NCI-H1417 (cell line): ENCODE measurements at regions not wholly inside any gene's neighbourhood (a gene's known extent, or its start where the extent isn't known, plus 50 kb on each side); places are given as distances from the start of the nearest gene placed in this dataset.

Experiments
- DNase-seq, 3 experiments: peaks; one replicate each; lab custom pipeline; 2025; lab: John Stamatoyannopoulos, UW

GRCh38 chr6:82645536-82646230 is 282.1 kb downstream of the TPBG start:
- peak in 1 of 3 experiments; percentile 60 for DNase-seq

DNA sequence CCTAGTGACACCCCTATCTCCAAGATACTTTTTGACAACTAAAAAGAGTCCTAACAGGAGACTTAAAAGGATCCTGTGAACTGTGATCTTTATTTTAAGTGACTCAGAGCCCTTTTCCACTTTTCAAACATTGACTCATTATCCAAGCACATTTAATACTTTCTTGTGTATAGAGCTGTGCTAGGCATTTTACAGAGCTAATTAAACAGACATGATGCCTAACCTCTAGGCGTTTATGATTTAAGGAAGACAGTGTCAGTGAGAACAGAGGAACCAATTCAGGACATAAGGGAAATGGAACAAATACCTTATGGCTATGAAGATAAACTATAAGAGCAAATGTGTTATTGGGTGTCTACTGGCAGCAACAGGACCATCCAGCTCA is 282.6 kb downstream of the TPBG start:
- DNase-seq: no peak

DNA sequence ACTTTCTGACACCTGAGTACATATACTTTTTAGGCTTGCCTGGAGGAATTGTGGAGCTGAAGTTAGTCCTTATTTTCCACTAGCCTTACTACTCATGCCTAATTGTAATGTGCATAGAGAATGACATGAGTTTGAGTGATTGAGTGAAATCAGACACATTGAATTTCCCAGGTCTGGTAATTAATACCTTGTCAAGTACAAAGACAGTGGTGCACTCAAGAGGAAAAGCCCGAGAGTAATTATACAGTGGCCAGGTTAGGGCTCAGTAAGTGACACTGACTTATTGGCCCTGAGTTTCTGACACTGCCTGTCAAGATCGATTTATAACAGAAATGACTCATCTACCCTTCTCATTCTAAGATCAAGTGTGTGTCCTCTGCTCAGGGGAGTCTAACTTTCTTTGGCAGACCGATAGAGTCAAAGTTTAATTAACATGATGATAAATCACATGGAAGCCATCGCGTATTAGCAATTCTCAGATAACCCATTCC is 288.3 kb downstream of the TPBG start:
- peak in 2 of 3 experiments; percentile 68 to 93 for DNase-seq

DNA sequence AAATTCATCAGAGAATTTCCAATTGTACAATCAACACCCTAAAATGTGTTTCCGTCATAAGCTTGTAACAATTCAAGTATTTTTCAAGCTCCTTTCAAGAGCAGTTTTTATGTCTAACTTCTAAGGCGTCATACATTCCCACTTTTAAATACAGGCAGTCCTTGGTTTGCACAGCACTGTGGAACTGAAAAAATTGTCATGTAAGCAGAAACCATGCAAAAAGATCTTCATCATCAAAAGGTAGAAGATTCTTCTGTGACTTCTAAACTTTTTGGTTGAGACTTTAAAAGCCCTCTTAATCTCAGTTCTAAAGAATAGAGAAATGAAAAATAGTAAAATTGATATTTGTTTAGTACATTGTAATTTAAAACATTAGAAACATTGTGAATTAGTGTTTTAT is 315.6 kb downstream of the TPBG start:
- DNase-seq: no peak

- no peak for DNase-seq
Measured at GRCh38 chr6:82680192-82680591, 316.6 kb downstream of the TPBG start.

DNA sequence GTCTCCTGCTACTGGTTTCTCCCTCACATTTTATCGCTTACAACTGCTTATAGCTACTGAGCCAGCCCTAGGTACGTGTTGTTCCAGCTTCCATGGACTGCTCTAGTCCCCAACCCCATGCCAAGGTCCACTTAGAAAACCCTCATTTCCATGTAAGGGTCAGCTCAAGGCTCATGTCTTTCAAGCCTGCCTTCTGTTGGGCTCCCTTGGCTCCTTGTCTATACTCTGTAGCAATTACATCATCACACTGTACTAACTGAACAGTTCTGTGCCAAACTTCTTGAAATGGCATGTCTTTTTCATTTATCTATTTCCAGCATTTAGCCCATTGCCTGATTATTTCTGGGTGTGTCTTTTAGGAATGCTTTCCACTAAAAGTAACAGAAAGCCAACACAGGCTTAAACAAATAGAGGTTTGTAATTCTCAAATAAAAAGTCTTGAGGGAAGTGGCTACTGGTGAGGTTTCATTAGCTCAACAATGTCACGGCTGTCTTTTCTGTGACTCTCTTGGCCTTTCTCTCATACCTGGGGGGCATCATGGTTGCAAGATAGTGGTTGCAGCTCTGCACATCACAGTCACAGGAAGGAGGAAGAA is 317.6 kb downstream of the TPBG start:
- DNase-seq: no peak

GRCh38 chr6:82686719-82687118 is 323.1 kb downstream of the TPBG start:
- no peak for DNase-seq

DNA sequence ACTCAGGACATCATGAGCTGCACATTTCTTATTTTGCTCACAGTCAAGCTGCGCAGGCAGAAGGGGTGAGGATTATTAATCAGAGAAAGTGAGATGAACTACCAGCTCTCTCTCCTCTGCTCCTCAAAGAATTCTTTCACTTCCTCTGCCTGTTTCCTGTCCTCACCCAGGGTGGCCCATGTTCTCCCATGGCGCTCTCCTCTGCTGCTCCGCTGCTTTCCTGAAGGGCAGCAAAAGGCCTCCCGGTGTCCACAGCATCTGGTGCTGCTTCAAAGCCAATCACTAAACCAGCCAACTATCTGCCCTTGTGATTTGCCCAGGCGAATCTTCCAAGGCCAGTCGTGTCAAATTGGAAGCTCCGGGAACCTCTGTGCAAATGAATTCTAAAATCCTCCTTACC is 324.2 kb downstream of the TPBG start:
- DNase-seq: no peak

DNA sequence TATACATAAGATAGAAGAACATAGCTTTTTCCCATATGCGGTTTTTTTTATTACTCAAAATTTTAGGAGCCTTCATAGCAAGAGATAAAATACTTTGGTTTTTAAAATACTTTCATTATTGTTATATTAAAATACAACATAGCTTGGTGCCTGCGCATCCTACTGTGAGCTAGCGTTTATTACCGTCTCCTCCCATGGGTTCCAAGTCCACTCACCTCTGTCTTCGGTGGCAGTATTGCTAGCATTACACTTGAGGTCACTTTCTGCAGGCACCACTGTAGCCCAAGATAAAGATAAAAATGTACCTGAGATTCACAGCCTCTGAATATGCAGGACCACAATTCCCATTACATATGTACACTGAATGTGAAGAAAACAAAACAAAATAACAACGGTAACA is 326.7 kb downstream of the TPBG start:
- DNase-seq: no peak

GRCh38 chr6:82691997-82692396 is 328.4 kb downstream of the TPBG start:
- no peak for DNase-seq

- DNase-seq: peak; percentile 65 to 90 (median 84)
Measured at GRCh38 chr6:82693094-82693493, 329.5 kb downstream of the TPBG start.

DNA sequence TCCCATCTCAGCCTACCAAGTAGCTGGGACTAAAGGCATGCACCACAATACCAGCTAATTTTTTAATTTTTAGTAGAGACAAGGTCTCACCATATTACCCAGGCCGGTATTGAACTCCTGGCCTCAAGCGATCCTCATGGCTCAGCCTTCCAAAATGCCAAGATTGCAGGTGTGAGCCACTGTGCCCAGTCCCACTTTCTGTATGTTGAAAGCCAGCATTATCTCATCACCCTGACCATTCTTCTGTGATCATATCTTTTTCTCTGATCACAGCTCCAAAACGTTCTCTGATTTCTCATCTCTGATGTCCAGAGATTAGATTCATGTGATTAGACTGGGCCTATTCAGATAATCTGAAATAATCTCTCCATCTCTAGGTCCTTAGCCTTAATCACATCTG is 337.7 kb downstream of the TPBG start:
- DNase-seq: no peak

GRCh38 chr6:82702574-82702973 is 339.0 kb downstream of the TPBG start:
- DNase-seq: no peak

DNA sequence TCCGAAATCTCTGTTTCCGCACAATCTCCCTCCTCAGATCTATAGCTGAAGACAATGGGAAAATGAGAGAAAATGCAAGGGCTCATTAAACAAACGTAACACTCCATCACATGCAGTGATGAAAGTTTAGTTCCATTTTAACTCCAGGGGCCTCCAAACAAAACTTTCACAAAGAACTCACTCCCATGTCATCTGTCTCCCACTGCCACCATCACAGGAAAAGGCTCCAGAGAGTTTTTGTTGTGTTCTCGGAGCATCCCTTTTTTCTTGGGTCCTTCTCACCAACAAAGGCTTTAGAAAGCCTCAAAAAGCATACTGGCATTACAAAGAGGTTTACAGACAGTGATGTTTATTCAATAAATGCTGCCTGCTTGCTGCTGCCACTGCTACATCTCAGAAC is 339.6 kb downstream of the TPBG start:
- DNase-seq: no peak

GRCh38 chr6:82704045-82704444 is 340.4 kb downstream of the TPBG start:
- no peak for DNase-seq

DNA sequence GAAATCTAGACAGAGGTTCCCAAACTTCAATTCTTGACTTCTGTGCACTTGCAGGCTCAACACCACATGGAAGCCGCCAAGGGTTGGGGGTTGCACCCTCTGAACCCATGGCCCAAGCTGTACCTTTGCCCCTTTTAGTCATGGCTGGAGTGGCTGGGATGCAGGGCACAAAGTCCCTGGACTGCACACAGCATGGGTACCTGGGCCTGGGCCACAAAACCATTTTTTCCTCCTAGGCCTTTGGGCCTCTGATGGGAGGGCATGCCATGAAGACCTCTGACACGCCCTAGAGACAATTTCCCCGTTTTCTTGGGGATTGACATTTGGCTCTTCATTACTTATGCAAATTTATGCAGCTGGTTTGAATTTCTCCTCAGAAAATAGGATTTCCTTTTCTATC is 342.0 kb downstream of the TPBG start:
- DNase-seq: no peak

DNA sequence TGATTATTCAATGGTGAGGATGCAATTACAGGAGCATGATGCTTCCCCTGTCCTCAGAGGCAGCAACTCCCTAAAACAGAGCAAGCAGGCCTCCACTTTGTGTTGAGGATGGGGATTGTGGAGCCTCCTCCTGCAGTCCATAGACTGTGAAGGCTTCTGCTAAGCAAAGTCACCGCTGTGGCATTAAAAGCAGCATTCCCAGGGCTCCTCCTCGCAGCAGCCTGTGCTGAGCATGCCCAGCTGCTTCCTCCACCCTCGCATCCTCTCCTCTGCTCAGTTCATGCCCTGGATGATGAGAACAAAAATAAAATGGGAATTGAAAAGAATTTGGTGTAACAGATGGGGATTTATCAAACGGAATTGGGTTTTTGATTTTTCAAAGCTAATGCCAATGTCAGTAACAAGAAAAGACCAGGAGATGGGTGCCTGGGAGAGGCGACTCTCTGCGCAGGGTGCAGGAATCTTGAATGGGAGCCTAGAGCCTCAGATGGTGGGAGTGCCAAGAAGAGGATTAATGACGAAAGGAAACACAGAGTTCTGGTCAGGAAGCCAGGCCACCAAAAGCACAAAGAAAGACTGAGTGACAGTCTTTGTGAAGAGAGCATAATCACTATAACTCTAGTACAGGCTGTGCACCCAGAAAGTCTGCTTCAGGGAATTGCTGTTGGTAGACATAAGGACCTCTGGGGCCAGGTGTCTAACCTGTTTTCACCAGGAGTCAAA is 347.6 kb downstream of the TPBG start:
- no peak for DNase-seq

DNA sequence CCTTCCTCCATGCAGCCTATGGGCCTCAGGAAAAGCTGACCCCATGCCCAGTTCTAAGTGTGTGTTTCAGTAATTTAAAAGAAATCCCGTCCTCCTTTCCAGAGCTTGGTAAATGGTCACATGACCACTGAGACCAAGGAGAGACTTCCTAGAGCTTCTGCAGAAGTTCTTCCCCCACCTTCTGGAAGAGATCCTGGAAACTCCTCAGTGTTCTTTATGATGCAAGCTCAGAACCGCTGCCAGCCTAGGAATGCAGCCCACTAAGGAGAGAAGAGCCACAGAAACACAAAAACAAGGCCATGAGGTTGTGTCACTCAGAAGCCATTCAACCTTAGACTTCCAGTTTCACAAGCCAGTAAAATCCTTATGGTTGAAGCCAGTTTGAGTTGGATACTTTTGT is 348.4 kb downstream of the TPBG start:
- no peak for DNase-seq

GRCh38 chr6:82712389-82712788 is 348.8 kb downstream of the TPBG start:
- DNase-seq: no peak

GRCh38 chr6:82712826-82713225 is 349.2 kb downstream of the TPBG start:
- no peak for DNase-seq

DNA sequence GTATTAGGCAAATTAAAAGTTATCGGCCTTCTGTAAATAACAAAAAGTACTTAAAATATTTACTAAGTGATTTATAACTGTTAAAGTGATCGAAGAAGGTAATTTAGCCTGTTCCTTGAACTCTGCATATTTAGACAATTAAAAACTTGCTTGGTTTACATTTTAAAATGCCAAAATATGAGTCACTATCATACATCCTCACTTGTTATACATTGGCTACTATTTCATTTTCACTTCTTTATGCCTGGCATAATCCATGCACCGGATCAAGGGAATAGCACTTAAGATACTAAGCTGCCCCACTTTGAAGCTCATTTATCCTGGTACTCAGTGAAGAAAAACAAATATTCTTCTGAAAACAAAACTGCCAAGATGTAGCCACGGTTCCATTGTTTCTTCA is 344.6 kb downstream of the UBE3D start:
- no peak for DNase-seq

- no peak for DNase-seq
Measured at GRCh38 chr6:82735790-82736189, 329.9 kb downstream of the UBE3D start.

DNA sequence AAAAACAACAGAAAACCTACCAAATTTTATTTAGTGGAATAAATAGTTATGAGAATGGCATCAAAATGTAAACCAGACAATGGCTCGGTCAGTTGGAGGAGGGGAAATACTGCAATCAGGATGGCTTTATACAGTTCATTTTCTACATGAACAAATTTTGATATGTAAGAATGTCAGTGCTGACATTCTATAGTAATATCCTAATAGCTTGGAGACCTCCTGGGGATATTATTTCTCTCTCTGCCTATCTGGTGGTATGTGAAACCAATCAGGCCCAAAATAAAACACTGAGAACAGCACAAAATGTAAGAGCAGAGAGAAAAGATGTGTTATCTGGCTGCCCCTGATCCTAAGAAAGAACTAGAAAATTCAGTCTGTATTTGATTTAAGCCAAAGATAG is 327.7 kb downstream of the UBE3D start:
- no peak for DNase-seq
